ENCODE measurements at regions not wholly inside any gene's neighbourhood (a gene's known extent, or its start where the extent isn't known, plus 50 kb on each side); places are given as distances from the start of the nearest gene placed in this dataset.

- TF ChIP-seq CTCF (IDR thresholded peaks at IDR 0.05 in 4 of 5, conservative IDR thresholded peaks at IDR 0.05 in 1 of 5) (no peak), POLR2A (IDR thresholded peaks at IDR 0.05) (no peak)
Measured at GRCh38 chr12:25395227-25395626, 144.5 kb upstream of the KRAS start.

All from gastrocnemius medialis (tissue), 4 donors.